ENCODE measurements at regions not wholly inside any gene's neighbourhood (a gene's known extent, or its start where the extent isn't known, plus 50 kb on each side); places are given as distances from the start of the nearest gene placed in this dataset.

DNA sequence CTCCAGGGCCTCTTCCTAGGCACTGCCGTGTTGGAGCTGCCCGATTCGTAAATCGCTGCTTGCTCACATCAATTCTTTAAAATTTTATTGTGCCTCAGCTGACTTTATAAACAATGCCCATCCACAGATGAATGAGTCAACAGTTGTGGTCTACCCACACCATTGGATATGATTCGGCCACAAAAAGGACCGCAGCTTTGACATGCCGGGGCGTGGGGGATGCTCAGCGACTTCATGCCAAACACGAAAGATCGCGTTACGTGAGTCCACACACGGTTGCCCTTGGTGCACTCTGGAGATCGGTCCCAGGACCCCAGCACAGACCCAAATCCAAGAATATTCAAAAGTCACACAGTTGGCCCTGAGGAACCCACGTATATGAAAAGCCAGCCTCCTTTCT lies 195.7 kb downstream of the CTTN start:
- Mint-ChIP-seq H3K27me3 (ENCODE audit: low read depth) (peaks cover 16% of the 10 kb centered on the region), H3K9me3 (ENCODE audit: low read depth) (peaks cover 6% of the 10 kb centered on the region), H3K36me3 (ENCODE audit: low read depth) (no peaks in the 10 kb centered on the region), H3K27ac (ENCODE audit: unreplicated experiment) (no peak overlapping the region), H3K4me3 (ENCODE audit: unreplicated experiment) (no peak overlapping the region), H3K4me1 (ENCODE audit: low read depth) (no peaks in the 10 kb centered on the region)
- TF ChIP-seq, protein P1, sequence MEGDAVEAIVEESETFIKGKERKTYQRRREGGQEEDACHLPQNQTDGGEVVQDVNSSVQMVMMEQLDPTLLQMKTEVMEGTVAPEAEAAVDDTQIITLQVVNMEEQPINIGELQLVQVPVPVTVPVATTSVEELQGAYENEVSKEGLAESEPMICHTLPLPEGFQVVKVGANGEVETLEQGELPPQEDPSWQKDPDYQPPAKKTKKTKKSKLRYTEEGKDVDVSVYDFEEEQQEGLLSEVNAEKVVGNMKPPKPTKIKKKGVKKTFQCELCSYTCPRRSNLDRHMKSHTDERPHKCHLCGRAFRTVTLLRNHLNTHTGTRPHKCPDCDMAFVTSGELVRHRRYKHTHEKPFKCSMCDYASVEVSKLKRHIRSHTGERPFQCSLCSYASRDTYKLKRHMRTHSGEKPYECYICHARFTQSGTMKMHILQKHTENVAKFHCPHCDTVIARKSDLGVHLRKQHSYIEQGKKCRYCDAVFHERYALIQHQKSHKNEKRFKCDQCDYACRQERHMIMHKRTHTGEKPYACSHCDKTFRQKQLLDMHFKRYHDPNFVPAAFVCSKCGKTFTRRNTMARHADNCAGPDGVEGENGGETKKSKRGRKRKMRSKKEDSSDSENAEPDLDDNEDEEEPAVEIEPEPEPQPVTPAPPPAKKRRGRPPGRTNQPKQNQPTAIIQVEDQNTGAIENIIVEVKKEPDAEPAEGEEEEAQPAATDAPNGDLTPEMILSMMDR (IDR thresholded peaks at IDR 0.05) = no peak
- no peak for DNase-seq (ENCODE audit: low spot score)

DNA sequence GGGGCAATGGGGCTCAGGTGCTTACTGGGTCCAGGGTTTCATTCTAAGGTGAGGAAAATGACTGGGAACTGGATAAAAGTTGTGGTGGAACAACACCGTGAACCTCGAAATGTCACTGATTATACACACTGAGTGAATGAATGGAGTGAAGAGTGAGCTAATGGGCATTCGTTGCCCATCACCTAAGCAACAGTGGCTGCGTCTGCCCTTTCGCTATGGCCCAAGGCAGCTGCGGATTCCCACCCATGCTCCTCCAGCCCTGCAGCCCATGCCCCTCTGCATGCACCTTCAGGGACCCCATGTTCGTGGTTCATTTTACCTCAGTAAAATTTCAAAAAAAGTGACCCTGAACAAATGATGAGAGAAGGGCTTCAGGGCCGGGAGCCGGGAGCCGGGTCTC lies 196.3 kb downstream of the CTTN start:
- peaks cover under 1% of the 10 kb centered on the region for H3K9me3 Mint-ChIP-seq (ENCODE audit: low read depth)
- H3K27ac Mint-ChIP-seq (ENCODE audit: unreplicated experiment) = no peak overlapping the region
- H3K36me3 Mint-ChIP-seq (ENCODE audit: low read depth) = no peaks in the 10 kb centered on the region
- no peak for DNase-seq (ENCODE audit: low spot score)
- H3K4me1 Mint-ChIP-seq (ENCODE audit: low read depth) = no peaks in the 10 kb centered on the region
- H3K4me3 Mint-ChIP-seq (ENCODE audit: unreplicated experiment) = no peak overlapping the region
- peaks cover 14% of the 10 kb centered on the region for H3K27me3 Mint-ChIP-seq (ENCODE audit: low read depth)
- TF ChIP-seq, protein P1 (IDR thresholded peaks at IDR 0.05) = no peak

- Mint-ChIP-seq H3K4me3 (ENCODE audit: unreplicated experiment) (no peak overlapping the region), H3K36me3 (ENCODE audit: low read depth) (no peaks in the 10 kb centered on the region), H3K9me3 (ENCODE audit: low read depth) (no peaks in the 10 kb centered on the region), H3K27me3 (ENCODE audit: low read depth) (peaks cover 17% of the 10 kb centered on the region), H3K4me1 (ENCODE audit: low read depth) (no peaks in the 10 kb centered on the region), H3K27ac (ENCODE audit: unreplicated experiment) (no peak overlapping the region)
- no peak for DNase-seq (ENCODE audit: low spot score)
- TF ChIP-seq, protein P1 (IDR thresholded peaks at IDR 0.05) = no peak
These were observed 196.7 kb downstream of the CTTN start for GRCh38 chr11:70595016-70595415.

GRCh38 chr11:70595452-70595851 lies 197.1 kb downstream of the CTTN start:
- H3K27me3 Mint-ChIP-seq (ENCODE audit: low read depth) = peaks cover 18% of the 10 kb centered on the region

DNA sequence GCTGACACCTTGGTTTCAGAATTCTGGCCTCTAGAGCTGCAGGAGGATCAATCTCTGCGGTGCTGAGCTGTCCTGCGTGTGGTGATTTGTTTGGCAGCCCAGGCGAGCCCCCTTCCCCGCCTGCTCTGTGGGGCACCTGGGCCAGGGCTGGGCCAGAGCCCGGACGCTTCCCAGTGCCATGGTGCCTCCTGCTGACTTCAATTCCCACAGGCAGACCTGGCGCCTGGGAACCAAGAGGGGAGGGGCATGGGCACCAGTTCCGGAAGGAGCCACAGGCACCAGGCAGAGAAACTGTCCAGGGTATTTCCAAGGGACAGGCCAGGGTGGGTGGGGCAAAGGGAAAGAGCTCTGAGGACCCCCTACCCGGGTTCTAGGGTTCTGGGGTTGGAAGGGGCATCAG lies 197.8 kb downstream of the CTTN start:
- peaks cover 20% of the 10 kb centered on the region for H3K27me3 Mint-ChIP-seq (ENCODE audit: low read depth)
- no peaks in the 10 kb centered on the region for H3K36me3 Mint-ChIP-seq (ENCODE audit: low read depth)
- no peaks in the 10 kb centered on the region for H3K4me1 Mint-ChIP-seq (ENCODE audit: low read depth)
- DNase-seq (ENCODE audit: low spot score) = no peak
- no peak overlapping the region for H3K27ac Mint-ChIP-seq (ENCODE audit: unreplicated experiment)
- no peak overlapping the region for H3K4me3 Mint-ChIP-seq (ENCODE audit: unreplicated experiment)
- TF ChIP-seq, protein P1 (IDR thresholded peaks at IDR 0.05) = no peak
- no peaks in the 10 kb centered on the region for H3K9me3 Mint-ChIP-seq (ENCODE audit: low read depth)

More at GRCh38 chr11:70595452-70595851, 197.1 kb downstream of the CTTN start:
- Mint-ChIP-seq H3K9me3 (ENCODE audit: low read depth) (no peaks in the 10 kb centered on the region), H3K4me1 (ENCODE audit: low read depth) (no peaks in the 10 kb centered on the region), H3K4me3 (ENCODE audit: unreplicated experiment) (no peak overlapping the region), H3K36me3 (ENCODE audit: low read depth) (no peaks in the 10 kb centered on the region), H3K27ac (ENCODE audit: unreplicated experiment) (no peak overlapping the region)
- TF ChIP-seq, protein P1 (IDR thresholded peaks at IDR 0.05) = no peak
- no peak for DNase-seq (ENCODE audit: low spot score)

All from chondrocyte (in vitro differentiated cells).